ENCODE measurements at regions not wholly inside any gene's neighbourhood (a gene's known extent, or its start where the extent isn't known, plus 50 kb on each side); places are given as distances from the start of the nearest gene placed in this dataset.

DNA sequence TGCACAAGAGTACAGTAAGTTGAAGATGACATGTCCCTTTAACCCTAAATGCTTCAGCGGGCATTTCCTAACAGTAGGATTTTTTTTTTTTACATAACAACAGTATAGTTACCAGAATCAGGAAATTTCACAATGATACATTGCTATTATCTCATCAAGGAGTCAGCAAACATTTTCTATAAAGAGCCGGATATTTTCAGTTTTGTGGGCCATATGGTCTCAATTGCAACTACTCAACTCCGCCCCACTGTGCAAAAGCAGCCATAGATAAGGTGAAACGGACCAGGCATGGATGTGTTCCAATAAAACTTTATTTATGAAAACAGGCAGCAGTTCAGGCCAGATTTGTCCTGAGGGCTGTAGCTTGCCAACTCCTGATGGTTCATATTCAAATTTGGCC, 130.6 kb downstream of the SMAD6 start:
- DNase-seq (ENCODE audit: low spot score), result no peak

DNA sequence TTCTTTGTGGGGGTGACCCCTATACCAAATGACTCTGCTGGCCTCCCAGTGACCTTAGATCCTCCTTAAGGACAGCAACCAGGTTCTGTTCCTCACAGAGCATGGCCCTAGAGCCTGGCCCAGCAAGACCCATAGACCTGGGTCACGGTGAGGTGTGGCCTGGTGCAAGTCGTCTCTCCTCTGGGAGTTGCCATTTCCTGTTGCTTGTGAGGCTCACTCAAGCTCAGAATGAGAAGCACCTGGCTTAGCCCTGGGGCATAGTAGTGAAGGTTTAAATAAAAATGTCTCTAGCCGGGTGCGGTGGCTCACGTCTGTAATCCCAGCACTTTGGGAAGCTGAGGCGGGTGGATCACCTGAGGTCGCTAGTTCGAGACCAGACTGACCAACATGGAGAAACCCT, 131.3 kb downstream of the SMAD6 start:
- no peak for DNase-seq (ENCODE audit: low spot score)

DNA sequence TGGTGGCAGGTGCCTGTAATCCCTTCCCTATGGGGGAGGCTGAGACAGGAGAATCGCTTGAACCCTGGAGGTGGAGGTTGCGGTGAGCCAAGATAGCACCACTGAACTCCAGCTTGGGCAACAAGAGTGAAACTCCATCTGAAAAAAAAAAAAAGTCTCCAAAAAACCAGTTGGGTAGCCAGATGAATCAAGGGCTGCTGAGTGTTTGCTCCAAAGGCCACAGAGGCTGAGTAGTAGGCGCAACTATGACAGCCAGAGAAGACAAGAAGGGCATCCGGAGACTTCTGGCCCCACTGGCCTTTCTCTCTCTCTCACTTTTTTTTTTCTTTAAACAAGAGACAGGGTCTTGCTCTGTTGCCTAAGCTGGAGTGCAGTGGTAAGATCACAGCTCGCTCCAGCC, 131.8 kb downstream of the SMAD6 start:
- DNase-seq (ENCODE audit: low spot score), result no peak

DNA sequence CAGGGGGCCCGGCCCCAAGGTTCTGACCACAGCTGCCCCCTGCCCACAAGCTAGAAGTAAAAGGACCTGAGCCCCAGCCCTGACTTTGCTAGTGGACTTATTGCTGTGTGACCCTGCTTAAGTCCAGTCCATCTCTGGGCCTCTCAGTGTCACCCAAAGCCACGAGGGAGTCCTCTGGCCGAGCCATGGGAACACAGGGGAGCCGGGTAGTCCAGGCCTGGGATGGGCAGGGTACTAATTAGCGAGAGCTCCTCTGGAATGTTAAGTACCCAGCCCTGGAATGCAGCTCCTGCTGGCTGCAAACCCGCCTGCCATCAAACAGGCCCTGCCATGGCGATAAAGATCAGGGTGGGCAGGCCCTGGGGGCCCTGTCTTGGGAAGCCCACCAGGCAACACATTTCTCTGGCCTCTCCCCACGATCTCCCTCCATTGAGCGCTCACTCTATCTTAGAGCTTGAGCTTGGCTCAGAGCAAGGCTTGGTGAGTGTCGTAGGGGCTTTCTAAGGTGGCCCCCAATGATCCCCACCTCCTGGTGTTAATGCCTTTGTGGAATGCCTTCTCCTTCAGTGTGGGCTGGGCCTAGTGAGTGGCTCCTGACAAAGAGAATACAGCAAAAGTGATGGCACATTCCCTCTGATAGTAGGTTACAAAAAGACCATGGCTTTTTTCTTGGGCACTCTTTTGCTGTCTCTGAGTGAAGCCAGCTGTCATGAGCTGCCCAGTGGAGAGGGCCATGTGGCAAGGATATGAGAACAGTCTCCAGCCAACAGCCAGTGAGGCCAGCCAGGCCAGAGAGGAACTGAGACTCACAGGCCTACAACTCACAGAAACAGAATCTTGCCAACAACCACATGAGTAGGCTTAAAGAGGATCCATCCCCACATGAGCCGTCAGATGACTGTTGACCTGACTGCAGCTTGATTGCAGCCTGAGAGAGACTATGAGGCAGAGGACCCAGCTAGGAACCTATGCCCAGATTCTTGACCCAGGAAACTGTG, 133.1 kb downstream of the SMAD6 start:
- peak; percentile 80 for DNase-seq (ENCODE audit: low spot score)

DNA sequence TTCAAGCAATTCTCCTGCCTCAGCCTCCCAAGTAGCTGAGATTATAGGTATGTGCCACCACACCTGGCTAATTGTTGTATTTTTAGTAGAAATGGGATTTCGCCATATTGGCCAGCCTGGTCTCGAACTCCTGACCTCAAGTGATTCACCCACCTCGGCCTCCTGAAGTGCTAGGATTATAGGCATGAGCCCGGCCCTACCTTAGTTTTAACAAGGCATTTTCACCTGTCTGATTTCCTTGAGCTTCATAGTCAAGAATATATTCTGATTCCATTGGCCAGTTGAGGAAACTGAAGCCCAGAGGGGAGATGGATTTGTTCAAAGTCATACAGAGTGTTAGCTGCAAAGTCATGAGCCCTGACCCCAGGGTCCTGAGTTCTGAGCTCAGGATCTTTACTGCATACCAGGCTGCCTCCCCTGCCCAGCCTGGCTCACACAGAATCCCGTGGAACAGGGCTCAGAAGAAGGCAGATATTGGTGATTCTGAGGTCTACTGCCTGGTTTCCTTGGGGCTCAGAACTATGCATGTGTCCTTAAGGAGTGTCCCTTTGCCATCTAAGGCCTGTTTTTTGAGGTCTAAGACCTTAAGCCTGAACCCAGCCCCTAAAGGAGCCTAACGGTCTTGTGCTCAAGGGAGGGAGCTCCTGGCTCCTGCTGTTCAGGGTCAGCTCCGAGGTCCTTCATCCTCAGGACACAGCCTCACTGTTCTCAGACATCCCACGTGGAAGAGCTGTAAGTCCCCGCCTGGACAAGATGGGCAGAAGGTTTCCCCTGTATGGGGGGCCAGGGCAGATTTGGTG, 134.4 kb downstream of the SMAD6 start:
- DNase-seq (ENCODE audit: low spot score), result no peak

DNA sequence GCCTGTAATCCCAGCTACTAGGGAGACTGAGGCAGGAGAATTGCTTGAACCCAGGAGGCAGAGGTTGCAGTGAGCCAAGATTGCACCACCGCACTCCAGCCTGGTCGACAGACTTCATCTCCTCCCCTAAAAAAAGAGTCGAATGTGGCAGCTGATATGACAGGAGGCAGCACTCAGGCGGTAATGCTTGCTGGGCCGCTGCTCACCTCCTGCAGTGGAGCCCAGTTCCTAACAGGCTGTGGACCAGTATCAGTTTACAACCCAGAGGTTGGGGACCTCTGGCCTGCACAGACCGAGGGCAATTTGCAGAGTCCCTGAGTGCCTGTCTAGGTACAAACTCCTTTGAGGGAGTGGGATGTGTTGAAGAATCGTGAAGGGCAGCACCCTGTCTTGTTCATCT, 136.2 kb downstream of the SMAD6 start:
- no peak for DNase-seq (ENCODE audit: low spot score)

DNA sequence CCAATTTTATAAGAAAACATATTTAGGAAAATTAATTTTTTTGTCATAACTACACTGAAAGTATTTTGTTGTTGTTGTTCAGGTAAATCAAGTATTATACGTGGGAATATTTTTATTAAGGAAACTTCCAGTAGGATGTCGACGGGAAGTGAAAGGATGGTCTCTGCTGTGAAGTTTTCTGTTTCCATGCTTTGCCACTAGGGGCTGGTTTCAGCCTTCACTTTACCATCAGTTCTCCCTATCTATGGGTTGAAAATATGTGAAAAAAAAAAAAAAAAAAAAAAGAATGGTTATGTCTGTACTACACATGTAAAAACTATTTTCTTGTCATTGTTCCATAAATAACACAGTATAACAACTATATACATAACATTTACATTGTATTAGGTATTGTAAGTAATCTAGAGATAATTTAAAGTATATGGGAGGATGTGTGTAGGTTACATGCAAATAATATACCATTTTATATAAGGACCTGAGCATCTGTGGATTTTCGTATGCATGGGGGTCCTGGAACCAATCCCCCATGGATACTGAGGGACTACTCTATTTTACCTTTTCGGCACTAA, 136.7 kb downstream of the SMAD6 start:
- no peak for DNase-seq (ENCODE audit: low spot score)

DNA sequence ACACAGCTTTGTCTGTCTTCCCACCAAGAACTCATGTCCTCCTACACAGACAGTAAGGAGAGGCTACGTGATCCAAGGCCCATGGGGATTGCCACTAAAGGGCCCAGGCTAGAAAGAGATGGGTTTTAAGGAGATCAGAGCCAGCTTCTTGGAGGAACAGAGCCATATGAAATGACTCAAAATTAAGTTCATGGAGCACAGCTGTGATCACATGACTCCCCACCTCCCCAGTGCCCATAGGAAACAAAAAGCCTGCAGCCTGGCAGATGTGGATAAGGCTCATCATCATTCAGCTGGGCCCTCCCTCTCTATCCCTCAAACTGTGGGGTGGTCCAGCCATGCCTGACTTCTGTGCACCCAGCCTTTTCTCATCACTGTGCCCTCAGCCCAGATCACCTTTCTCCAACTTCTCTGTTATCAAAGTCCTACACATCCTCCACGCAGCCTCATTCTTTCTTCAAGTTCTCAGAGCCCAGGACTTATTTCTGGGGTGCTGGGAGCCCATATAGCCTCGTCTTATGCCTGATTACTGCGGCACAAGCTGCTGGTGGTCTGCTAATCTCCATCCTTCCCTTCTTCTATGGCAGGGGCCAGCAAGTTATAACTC, 137.6 kb downstream of the SMAD6 start:
- DNase-seq (ENCODE audit: low spot score), result no peak

DNA sequence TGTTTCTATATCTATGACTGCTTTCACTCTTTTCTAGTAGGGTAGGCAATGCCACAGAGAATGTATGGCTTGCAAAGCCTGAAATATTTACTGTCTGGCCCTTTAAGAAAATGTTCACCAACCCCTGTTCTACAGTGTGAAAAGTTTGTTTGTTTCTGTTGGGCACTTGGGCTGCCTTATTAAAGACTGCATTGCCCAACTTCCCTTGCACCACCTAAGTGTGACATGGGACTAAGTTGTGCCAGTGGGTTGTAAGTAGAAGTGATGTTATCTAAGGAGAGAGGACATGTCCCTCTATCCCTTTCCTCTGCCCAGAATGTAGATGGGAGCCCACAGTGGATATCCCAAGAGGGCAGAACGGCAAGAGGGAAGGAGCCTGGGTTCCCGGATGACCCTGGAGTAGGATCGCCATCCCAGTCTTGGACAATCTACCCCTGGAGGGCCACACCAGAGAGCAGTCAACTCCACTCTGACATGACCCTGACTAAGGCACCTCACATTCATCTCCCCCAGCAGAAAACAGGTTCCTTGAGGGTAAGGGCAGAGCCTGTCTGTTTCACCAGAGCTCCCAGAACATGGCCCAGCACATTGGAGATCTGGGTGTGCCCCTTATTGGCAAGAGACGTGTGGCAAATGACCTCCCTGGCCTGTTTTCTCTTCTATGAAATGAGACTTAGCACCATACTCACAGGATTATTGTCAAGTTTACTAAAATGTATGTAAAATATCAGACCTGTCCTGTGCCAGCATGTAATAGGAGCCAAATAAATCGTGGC, 138.8 kb downstream of the SMAD6 start:
- DNase-seq (ENCODE audit: low spot score), result no peak

DNA sequence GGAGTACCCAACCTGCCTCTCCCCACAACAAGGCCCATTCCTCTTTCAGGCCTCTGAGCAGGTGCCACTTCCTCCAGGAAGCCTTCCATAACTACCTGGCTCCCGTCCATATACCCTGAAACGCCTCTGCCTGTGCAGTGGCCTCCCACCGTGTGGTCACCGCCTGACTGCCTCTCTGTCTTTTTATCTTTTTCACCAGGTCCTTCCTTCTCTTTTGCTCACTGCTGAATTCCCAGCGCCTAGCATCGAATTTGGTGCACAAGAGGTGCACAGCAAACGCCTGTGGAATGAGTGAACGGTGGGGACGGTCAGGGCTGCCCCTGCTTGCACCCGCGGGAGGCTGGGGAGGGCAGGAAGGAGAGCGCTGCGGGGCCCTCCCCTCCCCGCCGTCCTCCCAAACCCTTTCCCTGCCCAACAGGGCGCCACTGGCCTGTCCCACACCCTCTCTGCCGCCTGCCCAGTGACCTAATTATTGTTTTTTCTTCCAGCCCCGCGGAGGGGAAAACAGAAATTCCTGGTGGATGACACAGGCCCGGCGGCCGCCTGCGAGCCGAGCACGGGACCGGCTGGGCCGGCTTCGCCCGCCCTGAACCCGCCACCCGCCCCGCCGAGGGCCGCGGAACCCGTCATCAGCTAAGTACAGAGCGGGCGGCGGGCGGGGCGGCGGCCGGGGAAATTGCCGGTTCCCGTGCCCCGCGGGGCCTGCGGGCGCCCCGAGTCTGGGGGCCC, 140.1 kb downstream of the SMAD6 start:
- DNase-seq (ENCODE audit: low spot score), result peak; percentile 79

DNA sequence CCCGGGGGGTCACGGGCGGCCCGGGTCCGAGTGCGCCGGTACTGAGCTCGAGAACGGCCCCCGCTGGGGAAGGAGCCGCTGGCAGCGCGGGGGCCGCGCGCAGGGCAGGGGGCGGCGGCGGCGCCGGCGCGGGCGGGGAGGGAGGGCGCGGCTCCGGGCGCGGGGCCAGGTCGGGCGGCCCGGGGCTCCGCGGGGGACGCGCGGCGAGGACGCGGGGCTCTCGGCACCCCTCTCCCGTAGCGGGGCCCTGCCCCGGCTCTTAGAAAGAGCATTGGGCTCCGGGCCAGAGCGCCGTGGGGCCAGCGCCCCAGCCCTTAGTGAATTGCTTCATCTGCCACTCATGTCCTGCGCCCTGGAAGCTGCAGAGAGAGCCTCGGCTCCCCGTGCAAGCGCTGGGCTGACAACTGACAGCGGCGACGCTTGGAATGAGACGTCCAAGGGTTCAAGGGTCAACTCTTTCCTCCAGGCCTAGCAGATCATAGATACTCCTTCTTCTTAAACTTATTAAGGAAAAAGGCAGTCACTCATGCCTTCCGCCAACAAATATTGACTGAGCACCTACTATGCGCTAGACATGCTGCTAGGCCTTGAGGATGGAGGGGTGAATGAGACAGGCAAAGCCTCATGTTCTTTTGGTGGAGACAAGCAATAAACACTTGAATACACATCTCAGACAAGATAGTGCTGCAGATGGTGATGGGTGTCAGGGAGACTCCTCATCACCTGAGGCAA, 140.8 kb downstream of the SMAD6 start:
- no peak for DNase-seq (ENCODE audit: low spot score)

DNA sequence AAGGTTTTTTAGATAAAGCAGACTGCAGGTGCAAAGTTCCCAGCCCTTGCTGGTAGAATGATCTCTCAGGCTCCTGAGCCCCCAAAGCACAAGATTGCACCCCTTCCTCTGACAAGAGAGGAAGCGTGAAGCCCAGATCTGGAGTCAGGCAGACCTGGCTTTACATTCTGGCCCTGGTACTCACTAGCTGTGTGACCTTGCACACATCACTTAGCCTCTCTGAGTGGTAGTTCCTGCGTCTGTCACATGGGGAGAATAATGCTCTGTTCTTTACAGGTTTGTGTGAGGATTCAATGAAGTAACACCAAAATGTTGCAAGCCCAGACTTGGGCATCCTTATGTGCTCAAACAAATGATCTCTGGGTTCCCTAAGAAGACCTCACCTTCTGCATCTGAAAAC, 141.5 kb downstream of the SMAD6 start:
- DNase-seq (ENCODE audit: low spot score), result no peak

DNA sequence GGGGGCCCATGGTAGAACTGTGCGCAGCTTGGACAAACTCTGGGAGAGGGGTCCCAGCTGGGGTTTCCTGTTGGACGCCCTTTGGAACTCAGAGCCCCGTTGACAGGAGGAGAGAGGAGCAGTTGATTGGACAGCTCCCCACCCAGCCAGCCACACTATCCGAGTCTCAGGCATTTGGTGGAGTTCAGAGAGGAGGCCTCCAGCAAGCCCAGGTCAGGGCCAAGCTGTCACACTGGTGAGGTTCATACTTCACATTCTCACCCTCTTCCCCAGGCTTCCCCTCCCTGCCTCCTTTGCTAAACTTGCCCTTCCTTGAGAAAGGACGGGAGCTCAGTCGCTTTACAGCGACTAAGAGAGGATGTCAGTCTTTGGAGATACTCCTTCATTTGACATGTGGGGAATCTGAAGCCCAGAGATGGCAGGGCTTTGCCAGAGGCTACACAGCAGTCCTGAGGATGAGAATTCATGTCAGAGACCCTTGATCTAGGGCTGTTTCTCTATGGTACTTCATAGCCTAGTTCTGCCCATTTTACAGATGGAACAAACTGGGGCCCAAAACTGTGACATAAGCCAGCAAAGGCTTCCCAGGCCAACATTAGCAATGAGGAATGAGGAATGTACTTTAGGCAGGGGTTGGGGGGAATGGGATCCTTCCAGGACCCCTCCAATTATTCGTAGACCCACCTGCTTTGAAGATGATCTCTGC, 142.2 kb downstream of the SMAD6 start:
- no peak for DNase-seq (ENCODE audit: low spot score)

DNA sequence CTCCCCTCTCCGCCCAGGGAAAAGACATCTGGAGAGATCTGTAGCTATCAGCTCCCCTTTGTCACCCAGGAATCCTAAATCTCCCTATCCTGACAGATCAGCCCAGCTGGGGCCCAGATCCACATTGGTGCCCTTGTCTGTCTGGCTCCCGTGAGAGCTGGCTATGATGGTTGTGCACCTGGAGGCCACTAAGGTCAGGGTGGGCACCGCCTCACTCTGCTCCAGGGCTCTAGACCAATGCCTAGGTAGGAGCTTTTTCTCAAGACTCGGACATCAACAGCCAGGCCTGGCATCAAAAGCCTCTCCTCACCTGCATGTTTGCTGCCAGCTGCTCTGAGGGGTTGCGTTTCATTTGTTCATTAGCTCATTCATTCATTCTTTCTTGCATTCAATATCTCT, 142.7 kb downstream of the SMAD6 start:
- no peak for DNase-seq (ENCODE audit: low spot score)

DNA sequence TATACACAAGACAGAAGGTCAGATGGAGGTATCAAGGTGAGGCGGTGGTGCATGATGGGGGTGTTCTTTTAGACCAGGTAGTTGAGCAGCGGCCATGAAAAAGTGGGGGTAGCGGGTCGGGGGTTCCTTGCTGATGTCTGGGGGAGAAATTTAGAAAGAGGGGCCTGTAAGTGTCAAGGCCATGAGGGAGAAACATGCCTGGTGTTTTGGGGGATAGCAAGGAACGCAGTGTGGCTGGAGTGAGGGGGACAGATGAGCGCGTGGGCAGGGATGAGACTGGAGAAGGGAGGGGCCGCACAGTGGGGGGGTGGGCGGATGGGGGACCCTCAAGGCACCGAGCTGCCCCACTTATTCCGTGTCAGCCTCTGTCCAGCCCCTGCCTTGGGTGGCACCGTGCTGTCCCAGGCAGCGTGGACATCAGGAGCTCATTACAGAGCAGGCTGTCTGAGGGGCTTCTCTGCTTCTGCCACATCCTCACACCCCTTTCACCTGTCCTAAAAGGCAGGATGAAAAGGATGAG, 143.3 kb downstream of the SMAD6 start:
- no peak for DNase-seq (ENCODE audit: low spot score)

DNA sequence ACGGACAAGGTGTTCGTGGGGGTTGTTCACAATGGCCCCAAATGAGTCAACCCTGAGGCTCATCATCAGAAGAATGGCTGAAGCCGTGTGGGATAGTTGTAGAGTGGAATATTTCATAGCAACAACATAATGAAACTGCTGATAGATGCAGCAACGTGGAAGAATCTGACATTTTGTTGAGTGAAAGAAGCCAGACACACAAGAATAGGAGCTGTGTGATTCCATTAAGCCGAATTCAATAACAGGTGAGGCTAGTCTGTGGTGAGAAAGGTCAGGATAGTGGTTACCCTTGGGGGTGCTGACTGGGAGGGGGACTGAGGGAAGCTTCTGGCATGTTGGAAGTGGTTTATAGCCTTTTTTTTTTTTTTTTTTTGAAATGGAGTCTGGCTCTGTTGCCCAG, 144.0 kb downstream of the SMAD6 start:
- peak; percentile 21 for DNase-seq (ENCODE audit: low spot score)

DNA sequence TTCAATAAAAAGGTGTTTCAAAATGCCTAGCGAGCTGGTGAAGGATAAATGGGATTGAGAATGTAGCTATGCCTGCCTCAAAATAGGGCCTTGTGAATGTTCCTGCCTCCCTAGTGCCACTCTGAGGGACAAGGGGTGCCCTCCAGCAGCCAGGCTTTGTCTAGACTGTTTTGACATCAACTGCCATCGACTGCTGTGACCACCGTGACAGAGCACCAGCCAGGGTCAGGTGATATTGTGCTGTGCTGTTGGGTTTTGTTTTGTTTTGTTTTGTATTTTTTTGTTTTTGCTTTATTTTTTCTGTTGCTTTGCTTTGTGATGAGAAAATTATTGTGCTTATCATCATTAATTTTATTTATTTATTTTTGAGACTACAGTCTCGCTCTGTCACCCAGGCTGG, 144.8 kb downstream of the SMAD6 start:
- DNase-seq (ENCODE audit: low spot score), result peak; percentile 28

DNA sequence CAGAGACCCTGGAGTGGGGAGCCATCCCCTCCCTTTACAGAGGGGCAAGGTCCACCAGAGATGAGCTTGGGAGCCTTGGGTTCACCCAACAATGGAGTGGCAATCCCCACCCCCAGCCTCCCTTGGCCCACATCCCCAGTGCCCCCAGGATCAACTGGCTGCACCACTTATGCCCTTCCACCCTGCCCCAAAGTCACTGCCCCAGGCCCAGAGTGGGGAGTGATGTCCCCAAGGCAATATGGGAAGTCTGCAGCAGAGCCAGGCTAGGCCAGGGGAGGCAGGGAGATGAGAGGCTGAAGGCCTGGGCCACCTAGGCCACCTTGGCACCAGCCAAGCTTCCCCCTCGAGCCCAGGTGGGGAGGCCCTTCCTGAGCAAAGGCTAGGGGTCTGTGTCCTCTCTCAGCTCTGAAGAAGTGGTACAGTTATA, 145.5 kb downstream of the SMAD6 start:
- peak; percentile 37 for DNase-seq (ENCODE audit: low spot score)

DNA sequence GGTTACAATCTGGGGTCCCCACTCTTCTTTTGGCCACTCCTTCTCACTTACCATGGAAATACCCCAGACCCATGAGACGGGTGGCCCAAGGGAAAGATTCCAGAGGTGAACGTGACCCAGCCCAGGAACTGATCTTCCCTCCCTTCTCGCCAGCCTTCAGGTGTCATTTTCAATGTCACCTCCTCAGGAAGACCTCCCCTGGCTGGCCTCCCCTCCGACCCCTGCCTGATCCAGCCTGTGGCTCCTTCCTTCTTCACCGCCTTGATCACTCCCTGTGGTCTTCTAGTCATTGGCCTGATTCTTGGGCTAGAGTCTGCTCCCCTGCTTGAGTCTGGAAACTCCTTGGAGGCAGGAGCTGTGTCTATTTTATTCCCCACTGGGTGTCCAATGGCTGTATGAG, 146.1 kb downstream of the SMAD6 start:
- peak; percentile 26 for DNase-seq (ENCODE audit: low spot score)

Measured in ecto neural progenitor cell (in vitro differentiated cells).